ENCODE measurements at regions not wholly inside any gene's neighbourhood (a gene's known extent, or its start where the extent isn't known, plus 50 kb on each side); places are given as distances from the start of the nearest gene placed in this dataset.
A peak's percentile ranks its signal among the peaks of the same experiment; 100 is the strongest.

DNA sequence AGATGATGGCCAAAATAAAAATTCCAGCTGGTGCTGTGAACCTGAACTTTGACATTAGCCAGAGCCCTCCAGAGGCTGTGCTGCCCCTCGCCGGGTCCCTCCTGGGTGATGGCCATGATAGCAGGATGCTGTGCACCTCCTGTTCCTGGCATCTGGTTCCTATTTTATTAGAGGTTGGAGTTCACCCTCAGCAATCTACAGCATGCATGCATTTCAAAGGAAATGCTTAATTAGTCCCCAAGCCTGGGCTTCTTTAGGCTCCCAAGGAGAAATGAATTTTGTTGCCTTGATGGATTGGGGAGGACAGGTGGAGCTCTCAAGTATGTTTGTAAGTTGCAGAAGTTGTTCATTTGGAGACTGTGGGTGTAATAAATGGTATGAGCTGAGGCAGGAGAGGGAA lies 166.9 kb downstream of the GLI2 start:
- DNase-seq = no peak

DNA sequence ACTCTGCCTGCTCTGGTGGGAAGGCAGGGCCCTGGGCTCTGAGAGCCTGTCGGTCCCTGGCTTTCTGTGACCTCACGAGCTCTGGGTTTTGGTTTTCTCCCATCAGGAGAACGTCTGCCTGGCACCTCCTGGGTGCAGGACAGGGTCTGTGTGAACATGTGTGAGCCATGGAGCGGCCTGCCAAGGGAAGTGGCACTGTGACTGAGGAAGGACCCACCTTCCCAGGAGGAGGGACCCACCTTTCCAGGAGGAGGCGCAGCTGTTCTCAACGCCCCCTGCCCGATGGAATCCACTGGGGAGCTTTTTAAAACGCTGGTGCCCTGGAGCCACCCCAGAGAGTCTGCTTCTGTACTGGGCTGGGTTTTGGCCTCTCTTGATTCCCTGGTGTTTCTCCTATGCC lies 168.7 kb downstream of the GLI2 start:
- no peak for DNase-seq

DNA sequence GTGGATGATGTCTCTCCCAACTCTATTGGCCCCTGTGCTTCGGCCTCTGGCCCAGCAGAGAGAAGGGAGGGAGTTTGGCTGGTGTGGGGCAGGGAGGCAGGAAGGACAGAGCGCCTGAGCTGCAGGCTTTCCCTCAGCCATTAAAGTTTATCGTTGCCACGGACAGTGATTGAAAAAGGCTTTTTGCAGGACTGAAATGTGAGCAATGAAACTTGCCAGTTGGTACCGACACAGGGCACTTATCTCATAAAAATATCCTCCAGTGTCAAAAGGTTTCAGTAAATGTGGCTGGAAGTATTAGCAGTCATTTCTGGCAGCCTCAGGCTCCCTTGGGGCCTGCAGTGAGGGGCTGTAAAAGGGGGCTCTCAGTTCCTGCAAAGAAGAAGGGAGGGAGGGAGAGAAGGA lies 169.2 kb downstream of the GLI2 start:
- DNase-seq = peak; percentile 83

DNA sequence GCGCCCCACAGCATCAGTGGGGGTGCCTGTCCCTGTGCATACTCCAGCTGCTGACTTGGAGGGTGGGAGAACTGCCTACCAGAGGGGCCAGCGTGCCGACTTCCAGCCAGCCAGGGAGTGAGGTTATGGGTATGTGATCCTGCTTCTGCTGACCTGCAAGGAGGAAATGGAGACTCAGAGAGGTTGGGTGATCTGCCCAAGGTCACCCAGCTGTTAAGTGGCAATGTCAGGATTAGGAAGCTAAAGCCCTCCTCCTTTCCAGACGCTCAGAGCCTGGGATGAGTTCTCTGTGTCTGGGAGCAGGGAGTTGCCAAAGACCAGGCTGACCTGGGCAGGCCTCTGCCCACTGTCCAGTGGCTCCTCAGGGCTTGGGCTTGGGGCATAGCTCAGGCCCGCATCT lies 169.6 kb downstream of the GLI2 start:
- no peak for DNase-seq

DNA sequence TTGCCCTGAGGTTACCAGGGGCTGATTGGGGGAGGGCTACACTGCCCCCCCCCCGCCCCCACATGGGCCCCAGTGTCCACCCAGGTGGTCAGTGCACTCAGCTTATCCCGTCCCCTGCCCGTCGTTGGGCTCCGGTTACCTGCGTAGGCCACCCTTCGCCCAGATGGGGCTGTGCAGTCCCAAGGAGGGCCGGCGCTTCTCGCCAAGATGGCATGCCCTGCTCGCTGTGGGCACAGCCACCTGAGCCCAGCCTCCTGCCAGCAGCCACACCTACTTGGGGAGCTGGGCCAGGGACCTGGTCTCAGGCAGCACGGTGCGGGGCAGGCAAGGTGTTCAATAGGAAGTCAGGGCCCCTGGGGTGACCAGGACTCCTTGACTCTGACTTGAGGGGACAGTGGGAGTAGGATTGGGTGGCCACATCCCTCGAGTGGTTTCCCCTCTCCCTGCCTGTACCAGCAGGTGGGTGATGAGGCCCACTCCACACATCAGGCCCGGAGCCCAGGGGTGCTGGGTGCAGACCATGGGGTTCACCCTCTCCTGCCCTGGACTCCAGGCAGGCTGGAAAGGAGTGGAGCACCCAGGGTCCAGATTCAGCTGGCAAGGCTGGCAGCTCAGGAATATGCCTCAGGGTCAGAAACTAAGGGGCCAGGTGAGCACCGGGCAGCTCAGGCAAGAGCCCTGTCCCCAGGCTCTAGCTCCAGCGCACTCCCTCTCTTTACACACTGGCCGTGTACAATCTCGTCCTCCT lies 170.3 kb downstream of the GLI2 start:
- no peak for DNase-seq

DNA sequence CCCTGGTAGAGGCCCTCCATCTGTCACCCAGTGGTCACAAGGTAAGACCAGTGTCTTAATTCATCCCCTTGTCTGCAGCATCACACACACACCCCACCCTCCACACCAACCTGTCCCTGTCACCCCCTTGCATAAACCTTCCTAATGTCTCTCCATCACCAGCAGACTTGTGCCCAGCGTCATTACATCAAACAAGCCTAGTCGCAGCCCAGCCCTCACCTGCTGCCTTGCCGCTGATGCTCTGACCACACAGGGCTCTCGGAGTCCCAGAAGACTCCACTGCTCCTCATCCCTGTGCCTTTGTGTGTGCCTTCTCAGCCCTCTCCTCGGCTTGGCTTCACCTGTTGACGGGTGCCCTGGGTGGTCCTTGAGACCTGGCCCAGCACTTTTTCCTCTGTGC lies 171.2 kb downstream of the GLI2 start:
- DNase-seq = no peak

DNA sequence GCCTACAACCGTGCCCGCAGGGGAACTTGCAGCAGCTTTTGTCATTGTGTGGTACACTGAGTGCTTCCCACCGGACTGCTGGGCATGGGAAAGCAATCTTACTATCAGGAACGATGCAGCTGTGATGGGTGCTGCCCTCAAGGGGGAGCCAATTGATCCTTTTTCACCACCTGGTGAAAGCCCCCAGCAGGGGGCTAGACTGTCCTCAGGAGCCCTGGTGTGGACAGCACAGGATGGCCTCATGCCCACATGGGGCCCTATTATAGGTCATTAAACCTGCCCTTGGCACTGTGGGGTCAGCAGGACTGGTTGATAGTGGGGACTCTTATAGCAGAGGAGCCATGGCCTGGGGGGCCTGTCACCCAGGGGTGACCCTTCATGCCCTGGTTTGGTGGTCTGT lies 172.2 kb downstream of the GLI2 start:
- DNase-seq = no peak

DNA sequence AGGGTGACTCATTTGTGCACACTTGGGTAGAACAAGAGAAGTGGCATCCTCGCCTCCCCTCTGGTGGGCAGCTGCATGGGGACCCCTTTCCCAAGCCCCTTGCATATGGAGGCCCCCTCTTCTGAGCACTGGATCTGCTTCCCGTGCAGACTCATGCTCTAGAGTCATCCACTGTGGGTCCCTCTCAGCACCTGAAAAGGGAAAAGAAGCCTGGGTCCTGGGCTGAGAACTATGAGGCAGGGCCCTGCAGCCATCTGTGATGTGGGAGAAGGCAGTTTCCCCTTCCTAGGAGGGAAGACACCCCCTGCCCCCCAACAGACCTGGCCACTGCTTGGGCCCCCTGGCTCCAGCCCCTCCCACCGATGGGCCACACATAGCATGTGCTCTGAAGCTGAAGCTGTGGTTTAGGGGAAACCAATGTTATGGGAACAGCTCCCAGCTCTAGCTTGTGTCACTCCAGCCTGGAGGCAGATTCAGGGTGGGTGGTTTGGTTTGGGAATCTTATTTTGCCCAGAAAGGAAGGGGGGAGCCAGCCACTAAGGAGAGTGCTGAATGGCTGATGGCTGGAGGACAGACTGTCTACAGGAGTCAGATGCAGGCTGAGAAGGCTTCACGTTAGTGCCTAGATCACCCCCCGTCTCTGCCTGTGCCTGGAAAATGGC lies 172.8 kb downstream of the GLI2 start:
- DNase-seq = no peak

DNA sequence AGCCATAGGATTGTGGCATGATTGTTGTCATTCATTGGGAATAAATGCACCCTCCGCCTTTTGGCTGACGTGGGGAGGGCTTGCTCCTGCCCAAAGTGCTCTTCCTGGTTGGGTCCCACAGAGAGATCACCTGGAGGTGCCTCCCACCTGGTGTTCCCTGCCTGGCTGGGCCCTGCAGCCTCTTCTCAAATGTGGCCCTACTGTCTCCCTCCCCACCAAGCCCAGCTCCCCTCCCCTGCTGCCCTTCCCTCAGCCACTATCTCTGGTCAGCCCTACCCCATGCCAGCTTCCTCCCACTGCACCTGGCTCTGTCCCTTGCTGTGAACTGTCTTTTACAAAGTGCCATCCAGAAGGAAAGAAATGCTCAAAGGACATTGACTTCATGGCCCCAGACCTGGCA lies 173.4 kb downstream of the GLI2 start:
- DNase-seq = no peak

DNA sequence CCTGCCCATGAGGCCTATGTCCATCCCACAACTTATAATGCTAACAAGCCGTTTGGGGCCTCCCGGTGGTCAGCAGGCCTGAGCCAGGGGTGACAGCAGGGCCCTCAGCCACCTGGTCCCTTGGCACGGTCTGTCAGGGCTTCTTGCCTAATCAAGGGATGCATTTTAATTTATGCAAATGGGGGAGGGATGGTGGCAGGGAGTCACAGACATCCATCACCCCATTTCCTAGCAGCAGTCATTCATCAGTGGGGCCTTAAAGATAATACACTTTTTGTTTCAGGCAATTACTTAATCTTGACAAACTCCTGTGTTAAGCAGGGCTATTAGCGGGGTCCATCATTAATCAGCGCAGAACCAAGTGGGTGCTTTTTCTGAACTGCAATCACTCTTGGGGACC lies 174.5 kb downstream of the GLI2 start:
- no peak for DNase-seq

DNA sequence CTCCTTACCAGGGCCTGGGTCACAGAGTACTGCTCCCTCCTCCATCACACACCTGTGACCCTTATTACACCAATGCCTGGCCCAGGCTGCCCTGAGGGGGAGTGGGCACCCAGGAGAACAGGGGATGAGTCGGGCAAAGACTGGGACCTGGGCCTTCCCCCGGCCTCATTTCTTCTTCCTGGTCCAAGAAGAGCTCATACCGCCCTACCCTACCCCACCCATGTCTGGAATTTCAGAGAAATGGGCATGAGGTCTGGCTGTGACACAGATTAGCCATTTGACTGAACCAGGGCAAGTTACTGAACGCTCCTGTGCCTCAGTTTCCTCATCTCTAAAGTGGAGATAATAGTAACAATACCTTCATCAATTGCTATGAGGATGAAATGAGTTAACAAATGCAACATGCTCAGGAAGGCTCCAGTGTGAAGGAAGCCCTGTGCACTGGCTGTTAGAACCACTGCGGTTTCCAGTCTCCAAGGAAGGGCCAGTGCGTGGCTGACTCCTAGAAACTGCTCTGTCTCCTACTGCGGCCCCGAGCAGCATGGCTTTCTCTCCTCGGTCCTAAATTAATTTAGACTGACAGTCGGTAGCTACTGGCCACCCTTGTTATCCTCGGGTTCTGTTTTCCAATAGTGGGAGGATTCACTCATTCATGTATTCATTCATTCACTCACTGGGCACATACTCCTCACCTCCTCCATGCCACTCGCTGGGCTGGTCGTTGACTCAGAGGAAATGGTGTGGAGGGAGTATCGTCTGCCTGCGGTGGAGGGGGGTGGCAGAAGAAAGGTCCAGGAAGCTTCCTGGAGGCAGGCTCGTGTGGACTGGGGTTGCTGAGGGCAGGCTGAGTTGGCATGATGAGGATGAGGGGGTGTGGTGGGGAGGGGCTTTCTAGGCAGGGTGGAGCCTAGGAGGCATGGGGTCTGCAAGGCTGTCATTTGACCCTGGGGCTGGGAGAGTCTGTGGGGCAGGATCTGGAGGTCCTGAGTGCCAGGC lies 175.6 kb downstream of the GLI2 start:
- DNase-seq = no peak

DNA sequence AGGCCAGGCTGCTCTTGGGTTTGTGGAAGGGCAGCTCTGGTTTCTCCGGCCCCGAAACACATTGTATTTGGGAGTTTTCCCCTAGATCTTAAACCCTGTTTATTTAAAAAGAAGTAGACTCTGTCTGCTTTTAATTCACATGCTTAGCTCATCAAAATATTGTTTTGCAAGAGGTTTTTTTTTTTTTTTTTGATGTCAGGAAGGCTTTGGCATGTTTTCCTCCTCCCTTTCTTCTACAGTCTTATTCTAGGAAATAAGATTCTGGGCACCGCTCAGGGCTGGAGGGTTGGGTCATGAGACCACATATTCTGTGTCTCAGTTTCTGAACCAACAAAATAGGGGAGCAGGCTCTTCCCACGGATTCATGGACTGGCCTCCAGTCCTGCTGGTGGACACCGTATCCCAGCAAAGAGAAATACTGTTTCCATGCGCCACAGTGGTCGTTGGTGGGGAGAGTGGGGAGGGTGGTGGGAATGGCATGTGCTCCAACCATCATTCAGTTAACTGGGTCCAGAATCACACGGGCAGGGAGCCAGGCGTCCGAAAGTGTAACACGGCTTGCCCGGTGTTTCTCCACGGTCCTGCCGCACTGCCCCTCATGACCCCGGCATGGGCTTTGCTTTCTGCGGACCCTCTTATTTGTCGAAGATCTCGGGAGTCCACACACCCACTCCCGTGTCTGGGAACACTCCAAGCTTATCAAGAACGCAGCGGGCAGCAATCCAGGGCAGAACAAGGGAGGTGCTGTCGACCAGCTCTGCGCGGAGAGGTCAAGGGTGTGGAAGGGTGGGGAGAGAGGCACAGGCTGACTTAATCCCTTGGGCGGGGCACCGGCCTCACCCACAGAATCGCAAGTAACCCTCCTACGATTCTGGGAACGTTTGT lies 176.7 kb downstream of the GLI2 start:
- DNase-seq = no peak

DNA sequence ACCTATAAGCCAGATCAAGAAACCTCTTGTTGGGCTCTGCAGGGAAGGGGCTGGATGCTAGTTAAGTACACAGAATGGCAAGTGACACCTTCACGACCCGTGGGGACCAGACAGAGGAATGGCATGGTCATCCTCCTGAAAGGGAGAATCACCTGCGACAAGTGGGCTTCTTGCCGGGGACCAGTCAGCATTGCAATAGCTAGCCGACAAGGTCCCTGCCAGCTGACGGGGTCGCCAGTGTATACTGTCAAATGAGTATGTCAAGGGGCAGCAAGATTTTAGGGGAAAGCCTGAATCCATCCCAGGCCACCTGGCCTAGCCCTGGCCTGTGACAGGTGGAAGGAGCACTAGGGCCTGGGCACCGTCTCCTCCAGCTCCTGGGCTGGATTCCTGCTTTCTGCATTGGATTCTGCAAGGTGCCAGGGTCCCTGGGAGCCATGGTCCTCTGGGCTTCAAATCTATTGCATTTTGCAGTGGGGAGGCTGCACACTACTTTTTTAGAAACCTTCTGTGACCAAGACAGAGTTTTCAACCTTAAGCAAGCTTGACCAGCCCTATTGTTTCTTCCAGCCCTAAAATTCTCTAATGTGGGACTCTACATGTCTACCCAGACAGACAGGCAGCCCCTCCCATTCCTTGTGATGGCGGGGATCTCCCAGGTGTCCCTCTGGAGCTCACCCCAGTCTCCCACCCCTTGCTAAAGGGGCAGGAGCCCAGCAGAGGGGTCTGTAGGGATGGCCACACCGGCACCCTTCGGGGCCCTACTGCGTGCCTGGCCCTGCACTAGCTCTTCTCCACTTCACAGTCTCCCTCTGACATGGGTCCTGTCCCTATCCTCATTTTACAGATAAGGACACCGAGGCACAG lies 178.5 kb downstream of the GLI2 start:
- DNase-seq = no peak

DNA sequence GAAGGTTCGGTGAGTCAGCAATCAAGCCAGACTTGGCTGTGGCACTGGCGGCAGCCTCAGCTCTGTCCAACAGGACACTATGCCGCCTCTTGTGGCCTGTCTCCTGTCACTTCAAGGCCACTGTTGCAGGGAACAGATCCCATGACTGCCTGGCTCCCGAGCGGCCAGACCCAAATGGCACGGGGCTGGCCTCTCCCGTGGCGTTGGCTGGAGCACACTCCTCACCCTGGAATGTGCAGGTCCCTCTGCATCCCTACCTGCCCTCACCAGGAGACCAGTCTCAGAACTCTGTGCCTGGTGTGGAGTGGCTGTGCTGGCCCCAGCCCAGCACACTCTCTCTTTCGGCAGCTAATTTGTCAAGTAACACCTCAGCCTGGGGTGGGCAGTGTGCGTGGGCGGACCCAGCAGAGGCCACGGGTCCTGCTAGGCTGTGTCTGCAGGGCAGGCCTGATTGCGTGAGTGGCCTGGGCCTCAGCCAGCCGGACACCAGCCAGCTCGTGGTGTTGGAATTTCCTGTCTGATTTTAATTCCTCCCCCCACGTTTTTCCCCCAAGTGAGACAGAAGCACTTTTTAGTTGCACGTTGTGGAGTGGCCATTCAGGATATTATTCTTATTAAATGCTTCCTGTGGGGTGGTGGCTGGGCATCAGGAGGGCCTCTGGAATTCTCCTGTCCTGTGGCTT lies 179.3 kb downstream of the GLI2 start:
- peak; percentile 74 for DNase-seq

DNA sequence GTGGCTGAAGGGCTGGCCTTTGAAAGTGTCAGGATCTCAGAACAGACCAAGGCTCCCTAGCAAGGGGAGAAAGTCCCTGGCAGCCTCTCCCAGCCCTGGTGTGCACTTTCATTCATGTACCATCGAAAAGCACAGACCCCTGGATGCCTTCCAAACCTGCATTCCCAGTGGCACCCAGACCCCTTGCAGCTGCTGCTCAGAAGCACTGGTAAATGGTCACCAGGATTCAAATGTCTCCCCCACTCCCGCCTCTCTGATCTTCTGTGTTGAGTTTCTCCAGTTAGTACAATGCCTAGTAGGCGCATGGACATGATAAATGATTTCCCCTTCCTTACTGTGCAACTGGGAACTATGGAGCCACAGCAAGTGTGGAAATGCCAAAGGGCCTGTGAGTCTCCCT lies 180.0 kb downstream of the GLI2 start:
- DNase-seq = no peak

DNA sequence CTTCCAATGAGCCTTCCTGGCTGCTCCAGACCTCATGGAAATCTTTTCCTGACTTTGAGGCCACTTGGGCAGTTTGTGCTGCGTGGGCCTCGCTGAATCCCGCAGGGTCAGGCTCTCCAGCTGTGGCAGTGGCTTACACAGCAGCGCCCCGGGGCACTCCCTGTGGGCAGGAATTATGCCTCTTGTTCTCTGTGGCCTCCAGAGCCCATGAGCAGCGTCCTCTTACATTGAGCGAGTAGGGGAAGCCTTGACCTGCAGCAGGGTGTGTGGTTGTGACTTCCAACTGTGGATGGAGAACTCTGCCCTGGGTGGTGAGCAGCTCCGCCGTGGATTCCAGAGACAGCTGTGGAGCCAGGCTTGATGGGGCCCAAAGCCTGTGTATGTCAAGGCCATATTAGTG lies 180.8 kb downstream of the GLI2 start:
- no peak for DNase-seq

DNA sequence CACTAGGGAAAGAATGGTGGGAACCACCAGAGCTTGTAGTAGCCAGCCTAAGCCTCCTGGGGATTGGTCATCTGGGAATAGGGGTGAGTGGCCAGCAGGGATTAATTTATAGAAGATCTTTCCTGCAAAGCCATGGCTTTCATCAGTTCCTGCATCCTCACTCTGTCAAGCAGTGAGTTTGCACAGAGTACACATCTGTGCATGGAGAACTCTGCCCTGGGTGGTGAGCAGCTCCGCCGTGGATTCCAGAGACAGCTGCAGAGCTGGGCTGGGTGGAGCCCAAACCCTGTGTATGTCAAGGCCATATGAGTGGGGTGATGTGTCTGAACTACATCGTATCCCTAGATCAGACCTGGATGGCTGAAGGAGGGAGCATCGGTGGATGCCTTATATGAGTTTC lies 182.2 kb downstream of the GLI2 start:
- no peak for DNase-seq

DNA sequence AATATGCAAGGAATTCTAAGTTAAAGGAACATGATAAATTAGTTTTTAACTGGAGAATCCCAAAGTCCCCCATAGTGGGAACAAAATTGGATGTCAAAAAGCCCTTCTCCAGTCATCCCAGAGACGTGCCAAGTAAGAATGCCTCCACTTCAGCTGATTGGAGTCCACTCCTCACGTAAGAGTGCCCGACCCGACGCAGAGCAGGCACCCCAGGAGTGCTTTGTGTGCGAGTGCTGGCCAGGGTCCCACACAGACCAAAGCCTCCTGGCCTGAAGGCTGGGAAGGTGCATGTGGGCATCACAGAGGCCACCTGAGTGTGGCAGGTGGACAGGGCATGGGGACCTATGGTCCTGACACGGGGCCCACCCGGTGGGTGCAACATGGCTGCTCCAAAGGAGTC lies 183.5 kb downstream of the GLI2 start:
- no peak for DNase-seq

DNA sequence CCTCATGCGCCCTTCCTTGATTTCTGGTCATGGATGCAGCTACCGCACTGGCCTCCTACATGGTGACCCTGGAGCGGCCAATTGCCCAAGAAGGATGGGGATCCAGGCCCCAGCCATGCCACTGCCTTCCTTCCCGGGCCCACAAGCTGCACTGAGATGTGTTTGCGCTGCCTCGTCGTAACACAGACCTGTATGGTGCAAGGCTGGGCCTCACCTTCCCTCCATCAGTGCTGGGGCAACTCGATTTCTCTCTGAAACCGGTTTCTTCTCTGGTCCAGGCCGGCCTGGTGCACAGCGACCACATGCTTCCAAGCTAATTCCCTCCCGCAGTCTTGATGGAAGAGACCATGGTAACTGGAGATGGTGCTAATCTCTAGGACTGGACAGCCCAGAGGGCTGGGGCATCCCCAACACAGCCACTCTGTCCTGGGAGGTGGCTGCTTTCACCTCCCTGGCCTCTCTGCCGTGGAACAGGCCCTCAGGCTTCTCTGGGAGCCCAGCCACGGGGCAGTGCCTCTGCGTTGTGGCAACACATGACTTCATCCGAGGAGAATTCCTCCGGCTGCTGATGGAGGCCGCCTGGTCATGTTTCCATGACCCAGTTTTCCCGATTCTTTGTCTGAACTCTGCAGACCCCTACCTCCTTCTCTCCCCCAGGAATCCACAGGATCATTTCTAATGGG lies 184.2 kb downstream of the GLI2 start:
- DNase-seq = no peak

DNA sequence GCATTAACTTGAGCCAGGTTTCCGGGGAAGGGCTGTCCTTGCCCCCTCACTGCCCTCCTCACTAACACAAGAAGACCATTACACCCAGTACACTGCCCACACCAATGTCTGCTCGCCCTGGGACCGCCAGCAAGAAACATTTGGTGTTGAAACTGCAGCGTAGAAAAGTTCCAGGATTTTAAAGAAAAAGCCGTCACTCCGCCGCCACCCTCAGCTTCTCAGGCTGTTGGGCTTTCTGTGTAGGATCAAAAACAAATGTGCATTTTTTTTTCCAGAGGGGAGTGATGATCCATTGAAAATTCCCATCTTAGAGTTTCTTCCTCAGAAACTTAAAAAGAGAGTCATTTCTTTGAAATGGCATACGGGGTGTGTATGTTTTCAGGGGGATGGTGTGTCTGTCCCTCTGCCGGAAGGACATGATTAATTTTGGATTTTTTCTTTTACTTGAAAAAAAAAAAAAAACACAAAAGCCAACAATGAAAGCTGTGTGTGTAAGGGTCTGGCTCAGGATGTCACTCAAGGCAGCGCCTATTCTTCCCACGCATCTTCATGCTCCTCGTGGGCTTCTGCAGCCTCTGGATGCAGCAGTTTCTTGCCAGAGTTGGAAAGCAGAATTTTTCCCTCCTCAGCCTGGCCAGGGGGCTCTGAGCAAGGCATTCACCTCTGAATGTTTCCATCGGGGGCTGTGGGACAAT lies 184.9 kb downstream of the GLI2 start:
- no peak for DNase-seq

Data from right forelimb (tissue), 1 donor.